A549 (cell line): ENCODE measurements at regions not wholly inside any gene's neighbourhood (a gene's known extent, or its start where the extent isn't known, plus 50 kb on each side); places are given as distances from the start of the nearest gene placed in this dataset.

Source experiments
- BHLHE40 ChIP-seq: IDR thresholded peaks from 2 replicates; pipeline ENCODE4 v1.6.1; 2012; ENCODE audit warnings: low read depth, low read length, inconsistent platforms
- CEBPB ChIP-seq, 2 experiments: fragments of >200 bp in 1 of 2; sonication (Bioruptor Twin) in 1 of 2; formaldehyde crosslinking in 1 of 2; IDR thresholded peaks; 2 replicates each; pipeline ENCODE4 v1.6.1; 2012 to 2016
- CTCF ChIP-seq: fragments of >200 bp; sonication (Bioruptor Twin); formaldehyde crosslinking; IDR thresholded peaks from 3 replicates; pipeline ENCODE4 v1.5.1; 2016
- EP300 ChIP-seq, 2 experiments: fragments of >200 bp; sonication (Bioruptor Twin); formaldehyde crosslinking; IDR thresholded peaks; 2 replicates in 1 of 2; 3 replicates in 1 of 2; pipeline ENCODE4 v1.6.1; 2016 to 2017
- FOSL2 ChIP-seq, 2 experiments: fragments of 450-650 bp in 1 of 2; fragments of >200 bp in 1 of 2; sonication (Bioruptor Twin) in 1 of 2; formaldehyde crosslinking; IDR thresholded peaks; 2 replicates each; pipeline versions ENCODE4 v1.5.0 to v1.6.1; 2016 to 2020; ENCODE audit warnings: mild to moderate bottlenecking in 1 of 2, moderate library complexity in 1 of 2
- HOXB5 ChIP-seq: fragments of 250-450 bp; sonication (Bioruptor Pico); IDR thresholded peaks from 2 replicates; pipeline ENCODE4 v1.5.0; 2020; ENCODE audit warnings: mild to moderate bottlenecking, moderate library complexity
- MAX ChIP-seq: IDR thresholded peaks from 2 replicates; pipeline ENCODE4 v1.6.1; 2012
- MAZ ChIP-seq: fragments of 150-350 bp; IDR thresholded peaks from 2 replicates; pipeline ENCODE4 v1.6.1; 2014; ENCODE audit warnings: antibody characterized with exemption, low read depth, low read length, borderline replicate concordance
- POLR2A ChIP-seq: IDR thresholded peaks from 2 replicates; pipeline ENCODE4 v1.6.1; 2012; ENCODE audit warnings: mild to moderate bottlenecking, low read length
- RAD21 ChIP-seq, 2 experiments: fragments of >200 bp in 1 of 2; sonication (Bioruptor Twin) in 1 of 2; formaldehyde crosslinking in 1 of 2; IDR thresholded peaks in 1 of 2; conservative IDR thresholded peaks in 1 of 2; 2 replicates in 1 of 2; 3 replicates in 1 of 2; pipeline ENCODE4 v1.6.1; 2012 to 2018; ENCODE audit warnings: inconsistent platforms in 1 of 2
- REST ChIP-seq: fragments of 200-600 bp; sonication (generic); IDR thresholded peaks from 2 replicates; pipeline ENCODE4 v1.6.1; 2016; ENCODE audit warnings: antibody characterized with exemption, mild to moderate bottlenecking, moderate library complexity

- TF ChIP-seq CTCF (no peak), MAX (no peak), RAD21 (conservative IDR thresholded peaks at IDR 0.05 in 1 of 2, IDR thresholded peaks at IDR 0.05 in 1 of 2) (no peak), CEBPB (IDR thresholded peaks at IDR 0.05) (no peak), POLR2A (no peak), MAZ (no peak), BHLHE40 (no peak), EP300 (IDR thresholded peaks at IDR 0.05) (no peak), HOXB5 (no peak), FOSL2 (IDR thresholded peaks at IDR 0.05) (no peak), FOSL2 (CRISPR knock-in tag; IDR thresholded peaks at IDR 0.05) (no peak), REST (no peak)
These were observed 141.6 kb upstream of the TSHZ2 start for GRCh38 chr20:52830598-52830997.
